ENCODE measurements at regions not wholly inside any gene's neighbourhood (a gene's known extent, or its start where the extent isn't known, plus 50 kb on each side); places are given as distances from the start of the nearest gene placed in this dataset.

DNA sequence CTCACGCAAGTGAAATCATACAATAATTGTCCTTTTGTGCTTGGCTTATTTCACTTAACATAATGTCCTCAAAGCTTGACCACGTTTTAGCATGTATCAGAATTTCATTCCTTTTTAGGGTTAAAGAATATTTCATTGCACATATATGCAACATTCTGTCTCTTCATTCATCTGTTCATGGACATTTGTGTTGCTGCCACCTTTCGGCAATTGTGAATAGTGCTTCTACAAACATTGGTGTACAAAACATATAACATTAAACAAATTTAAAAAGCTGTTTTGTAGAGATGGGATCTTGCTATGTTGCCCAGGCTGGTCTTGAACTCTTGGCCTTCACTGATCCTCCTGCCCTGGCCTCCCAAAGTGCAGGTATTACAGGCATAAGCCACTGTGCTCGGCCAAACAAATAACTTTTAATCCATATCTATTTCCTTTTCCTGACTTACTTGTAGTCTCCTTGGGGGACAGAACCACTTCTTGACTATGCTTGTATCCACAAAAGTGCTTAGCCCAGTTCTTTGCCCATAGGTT, 209.3 kb downstream of the SLC4A3 start:
- peak; percentile 20 for DNase-seq (ENCODE audit: extremely low read depth, low read depth)

DNA sequence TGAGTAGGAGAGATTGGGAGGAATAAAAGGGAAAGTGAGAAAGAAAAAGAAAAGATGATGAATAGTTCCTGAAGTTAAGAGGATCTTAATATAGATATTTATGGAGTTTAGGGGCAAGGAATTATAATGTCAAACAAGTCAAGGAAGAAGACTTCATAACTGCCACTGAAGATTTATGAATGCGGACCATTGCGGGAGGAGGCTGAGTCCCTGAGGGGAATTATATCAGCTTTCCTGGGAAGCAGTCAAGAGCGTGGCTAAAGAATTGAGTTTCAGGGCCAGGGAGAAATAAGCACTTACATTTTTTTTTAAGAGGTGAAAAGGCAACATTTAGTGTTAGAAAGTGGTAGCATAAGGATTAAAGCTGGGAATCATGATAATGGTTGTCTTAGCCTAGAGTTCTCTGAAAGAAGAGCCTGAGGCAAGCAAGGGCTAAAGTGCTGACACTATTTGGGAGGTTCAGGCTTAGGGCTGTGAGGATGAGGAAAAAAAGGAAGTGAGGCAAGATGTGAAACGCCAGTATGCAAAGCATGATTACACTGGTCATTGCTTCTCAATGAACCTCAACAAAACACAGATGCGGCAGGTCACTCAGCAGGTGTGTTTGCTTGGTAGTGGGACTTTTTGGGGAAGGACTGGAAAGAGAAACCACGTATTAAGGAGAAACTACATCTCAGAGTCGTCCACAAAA, 217.1 kb downstream of the SLC4A3 start:
- no peak for DNase-seq (ENCODE audit: extremely low read depth, low read depth)
- TF ChIP-seq, protein P1, sequence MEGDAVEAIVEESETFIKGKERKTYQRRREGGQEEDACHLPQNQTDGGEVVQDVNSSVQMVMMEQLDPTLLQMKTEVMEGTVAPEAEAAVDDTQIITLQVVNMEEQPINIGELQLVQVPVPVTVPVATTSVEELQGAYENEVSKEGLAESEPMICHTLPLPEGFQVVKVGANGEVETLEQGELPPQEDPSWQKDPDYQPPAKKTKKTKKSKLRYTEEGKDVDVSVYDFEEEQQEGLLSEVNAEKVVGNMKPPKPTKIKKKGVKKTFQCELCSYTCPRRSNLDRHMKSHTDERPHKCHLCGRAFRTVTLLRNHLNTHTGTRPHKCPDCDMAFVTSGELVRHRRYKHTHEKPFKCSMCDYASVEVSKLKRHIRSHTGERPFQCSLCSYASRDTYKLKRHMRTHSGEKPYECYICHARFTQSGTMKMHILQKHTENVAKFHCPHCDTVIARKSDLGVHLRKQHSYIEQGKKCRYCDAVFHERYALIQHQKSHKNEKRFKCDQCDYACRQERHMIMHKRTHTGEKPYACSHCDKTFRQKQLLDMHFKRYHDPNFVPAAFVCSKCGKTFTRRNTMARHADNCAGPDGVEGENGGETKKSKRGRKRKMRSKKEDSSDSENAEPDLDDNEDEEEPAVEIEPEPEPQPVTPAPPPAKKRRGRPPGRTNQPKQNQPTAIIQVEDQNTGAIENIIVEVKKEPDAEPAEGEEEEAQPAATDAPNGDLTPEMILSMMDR (IDR thresholded peaks at IDR 0.05; ENCODE audit: low read depth, low read length, missing control alignments) = no peak
- no peak overlapping the region for H3K4me3 ChIP-seq (replicated peaks; ENCODE audit: low read depth, low read length)

More for the DNA sequence above, 209.3 kb downstream of the SLC4A3 start:
- TF ChIP-seq, protein P1 (IDR thresholded peaks at IDR 0.05; ENCODE audit: low read depth, low read length, missing control alignments) = peak; percentile 36
- H3K4me3 ChIP-seq (replicated peaks; ENCODE audit: low read depth, low read length) = no peak overlapping the region

DNA sequence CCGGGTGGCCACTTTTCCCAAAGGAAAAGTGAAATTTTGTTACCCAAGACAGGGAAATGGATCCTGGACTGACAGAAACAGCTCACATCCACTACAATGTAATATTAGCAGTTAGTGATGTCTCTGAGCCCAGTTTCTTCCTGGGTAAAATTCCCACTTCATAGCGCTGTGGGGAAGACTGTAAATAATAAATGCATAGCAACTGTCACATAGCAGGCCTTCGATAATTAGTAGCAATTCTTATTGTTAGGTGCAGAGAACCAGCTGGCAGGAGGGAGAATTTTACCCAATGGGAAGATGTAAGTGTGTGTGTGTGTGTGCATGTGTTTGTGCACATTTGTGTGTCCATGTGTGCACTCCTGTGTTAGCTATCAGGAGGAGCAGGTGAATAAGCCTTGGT, 221.5 kb downstream of the SLC4A3 start:
- DNase-seq (ENCODE audit: extremely low read depth, low read depth) = no peak
- no peak overlapping the region for H3K4me3 ChIP-seq (replicated peaks; ENCODE audit: low read depth, low read length)
- TF ChIP-seq, protein P1 (IDR thresholded peaks at IDR 0.05; ENCODE audit: low read depth, low read length, missing control alignments) = no peak

DNA sequence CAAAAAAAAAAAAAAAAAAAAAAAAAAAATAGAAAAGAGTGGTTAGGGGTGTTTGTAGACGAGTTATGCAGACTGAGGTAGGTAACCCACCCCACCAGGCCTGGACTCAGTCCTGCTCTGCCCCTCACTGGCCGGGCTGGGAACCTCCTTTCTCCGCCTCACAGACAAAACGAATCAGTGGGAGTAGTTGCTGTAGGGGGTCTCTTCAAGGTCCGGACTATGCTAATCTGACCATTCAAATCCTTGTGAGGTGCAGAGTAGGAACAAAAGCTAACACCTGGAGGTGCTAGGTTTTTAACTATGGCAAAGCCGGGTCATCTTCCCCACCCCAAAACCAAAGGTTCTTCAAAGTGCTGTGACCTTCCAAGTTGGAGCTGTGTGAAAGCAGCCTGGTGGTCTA, 223.7 kb downstream of the SLC4A3 start:
- TF ChIP-seq, protein P1 (IDR thresholded peaks at IDR 0.05; ENCODE audit: low read depth, low read length, missing control alignments) = no peak
- H3K4me3 ChIP-seq (replicated peaks; ENCODE audit: low read depth, low read length) = no peak overlapping the region
- DNase-seq (ENCODE audit: extremely low read depth, low read depth) = no peak

DNA sequence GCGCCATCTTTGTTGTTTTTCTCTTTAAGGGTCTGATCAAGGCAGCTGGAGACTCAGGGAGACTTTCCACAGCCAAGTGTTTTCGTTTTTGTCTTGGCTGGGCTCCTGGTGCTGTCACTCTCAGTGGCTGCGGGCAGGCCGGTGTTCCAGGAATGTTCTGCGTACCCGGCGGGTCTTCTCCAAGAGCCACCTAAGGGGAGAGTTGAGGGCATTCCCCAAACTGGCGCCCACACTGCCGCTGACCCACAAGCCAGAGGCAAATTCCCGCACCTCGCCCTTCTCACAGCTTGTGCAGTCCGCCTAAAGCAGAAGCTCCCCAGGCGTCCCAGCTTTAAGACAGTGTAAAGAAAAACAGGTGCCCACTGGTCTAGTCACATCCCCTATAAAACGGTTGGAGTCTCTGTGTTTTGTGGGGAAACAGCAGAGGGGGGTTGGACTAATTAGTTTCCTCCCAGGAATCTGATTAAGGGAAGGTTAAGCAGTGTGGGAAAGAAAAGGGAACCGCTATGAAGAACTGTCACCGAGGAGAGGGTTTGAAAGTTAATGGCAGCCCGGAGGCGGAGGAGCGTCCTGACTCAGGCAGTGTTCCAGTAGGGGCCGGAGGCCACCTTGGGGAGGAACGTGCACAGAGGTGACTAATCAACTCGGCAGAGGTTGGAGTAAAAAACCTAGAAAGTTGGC, 224.5 kb downstream of the SLC4A3 start:
- no peak for DNase-seq (ENCODE audit: extremely low read depth, low read depth)
- H3K4me3 ChIP-seq (replicated peaks; ENCODE audit: low read depth, low read length) = peak overlapping the region; percentile 17; the same call in 1 of the 2 replicates
- TF ChIP-seq, protein P1 (IDR thresholded peaks at IDR 0.05; ENCODE audit: low read depth, low read length, missing control alignments) = no peak

DNA sequence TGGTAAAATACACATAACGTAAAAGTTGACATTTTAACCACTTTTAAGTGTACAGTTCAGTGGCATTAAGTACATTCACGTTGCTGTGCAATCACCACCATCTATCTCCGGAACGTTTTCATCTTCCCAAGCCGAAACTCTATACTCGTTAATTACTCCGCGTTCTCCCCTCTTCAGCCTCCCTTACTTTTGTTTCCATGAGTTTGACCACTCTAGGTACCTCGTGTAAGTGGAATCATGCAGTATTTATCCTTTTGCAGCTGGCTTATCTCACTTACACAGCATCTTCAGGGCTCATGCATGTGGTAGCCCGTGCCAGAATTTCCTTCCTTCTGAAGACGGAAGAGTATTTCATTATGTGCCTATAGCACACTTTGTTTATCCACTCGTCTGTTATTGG, 225.2 kb downstream of the SLC4A3 start:
- TF ChIP-seq, protein P1 (IDR thresholded peaks at IDR 0.05; ENCODE audit: low read depth, low read length, missing control alignments) = no peak
- no peak for DNase-seq (ENCODE audit: extremely low read depth, low read depth)
- no peak overlapping the region for H3K4me3 ChIP-seq (replicated peaks; ENCODE audit: low read depth, low read length)

Measured in HFF-Myc (cell line).